PC-9 (cell line): ENCODE measurements at regions not wholly inside any gene's neighbourhood (a gene's known extent, or its start where the extent isn't known, plus 50 kb on each side); places are given as distances from the start of the nearest gene placed in this dataset.

Experiments
- EZH2 ChIP-seq: fragments of 200-600 bp; sonication (generic); IDR thresholded peaks from 2 replicates; pipeline ENCODE4 v1.8.0; 2017; ENCODE audit warnings: antibody characterized with exemption, low read depth
- TF ChIP-seq, protein P1 (sequence below): fragments of 200-600 bp; sonication (generic); conservative IDR thresholded peaks from 2 replicates; pipeline ENCODE4 v1.6.1; 2017; ENCODE audit warnings: mixed run types, antibody characterized with exemption, mild to moderate bottlenecking, moderate library complexity

DNA sequence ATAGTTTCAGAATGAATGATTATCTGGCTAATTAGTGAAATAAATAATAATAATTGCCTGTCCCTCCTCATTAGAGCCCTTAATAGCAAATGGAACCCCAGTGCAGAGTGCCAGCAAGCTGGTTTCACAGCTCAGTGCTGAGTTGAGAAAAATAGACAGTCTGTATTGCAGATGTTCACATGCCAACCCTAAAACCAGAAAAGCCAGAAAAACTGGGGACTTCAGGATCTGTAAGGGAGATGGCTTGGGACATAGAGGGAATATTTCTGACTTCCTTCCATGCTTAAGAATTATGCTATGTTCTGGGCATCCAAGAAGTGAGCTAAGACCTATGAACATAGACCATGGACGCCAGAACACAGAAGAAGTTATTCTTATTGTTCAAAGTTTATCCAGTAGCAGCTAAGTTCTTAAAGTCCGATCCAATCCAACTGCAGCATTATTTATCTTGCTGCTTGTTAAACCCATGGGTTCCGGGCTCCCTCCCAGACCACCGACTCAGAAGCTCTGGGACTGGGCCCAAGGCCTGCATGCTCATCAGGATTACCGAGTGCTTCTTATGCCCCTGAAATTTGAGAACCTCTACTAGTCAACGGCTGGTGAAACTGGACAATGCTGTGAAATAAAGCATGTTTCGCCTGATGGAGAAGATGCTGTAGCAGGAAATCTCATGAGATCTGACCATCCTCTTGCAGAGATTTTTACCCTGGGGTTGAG lies 158.3 kb downstream of the FOXB1 start:
- TF ChIP-seq, protein P1, sequence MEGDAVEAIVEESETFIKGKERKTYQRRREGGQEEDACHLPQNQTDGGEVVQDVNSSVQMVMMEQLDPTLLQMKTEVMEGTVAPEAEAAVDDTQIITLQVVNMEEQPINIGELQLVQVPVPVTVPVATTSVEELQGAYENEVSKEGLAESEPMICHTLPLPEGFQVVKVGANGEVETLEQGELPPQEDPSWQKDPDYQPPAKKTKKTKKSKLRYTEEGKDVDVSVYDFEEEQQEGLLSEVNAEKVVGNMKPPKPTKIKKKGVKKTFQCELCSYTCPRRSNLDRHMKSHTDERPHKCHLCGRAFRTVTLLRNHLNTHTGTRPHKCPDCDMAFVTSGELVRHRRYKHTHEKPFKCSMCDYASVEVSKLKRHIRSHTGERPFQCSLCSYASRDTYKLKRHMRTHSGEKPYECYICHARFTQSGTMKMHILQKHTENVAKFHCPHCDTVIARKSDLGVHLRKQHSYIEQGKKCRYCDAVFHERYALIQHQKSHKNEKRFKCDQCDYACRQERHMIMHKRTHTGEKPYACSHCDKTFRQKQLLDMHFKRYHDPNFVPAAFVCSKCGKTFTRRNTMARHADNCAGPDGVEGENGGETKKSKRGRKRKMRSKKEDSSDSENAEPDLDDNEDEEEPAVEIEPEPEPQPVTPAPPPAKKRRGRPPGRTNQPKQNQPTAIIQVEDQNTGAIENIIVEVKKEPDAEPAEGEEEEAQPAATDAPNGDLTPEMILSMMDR = no peak
- no peak for TF ChIP-seq EZH2
